ENCODE measurements at regions not wholly inside any gene's neighbourhood (a gene's known extent, or its start where the extent isn't known, plus 50 kb on each side); places are given as distances from the start of the nearest gene placed in this dataset.

DNA sequence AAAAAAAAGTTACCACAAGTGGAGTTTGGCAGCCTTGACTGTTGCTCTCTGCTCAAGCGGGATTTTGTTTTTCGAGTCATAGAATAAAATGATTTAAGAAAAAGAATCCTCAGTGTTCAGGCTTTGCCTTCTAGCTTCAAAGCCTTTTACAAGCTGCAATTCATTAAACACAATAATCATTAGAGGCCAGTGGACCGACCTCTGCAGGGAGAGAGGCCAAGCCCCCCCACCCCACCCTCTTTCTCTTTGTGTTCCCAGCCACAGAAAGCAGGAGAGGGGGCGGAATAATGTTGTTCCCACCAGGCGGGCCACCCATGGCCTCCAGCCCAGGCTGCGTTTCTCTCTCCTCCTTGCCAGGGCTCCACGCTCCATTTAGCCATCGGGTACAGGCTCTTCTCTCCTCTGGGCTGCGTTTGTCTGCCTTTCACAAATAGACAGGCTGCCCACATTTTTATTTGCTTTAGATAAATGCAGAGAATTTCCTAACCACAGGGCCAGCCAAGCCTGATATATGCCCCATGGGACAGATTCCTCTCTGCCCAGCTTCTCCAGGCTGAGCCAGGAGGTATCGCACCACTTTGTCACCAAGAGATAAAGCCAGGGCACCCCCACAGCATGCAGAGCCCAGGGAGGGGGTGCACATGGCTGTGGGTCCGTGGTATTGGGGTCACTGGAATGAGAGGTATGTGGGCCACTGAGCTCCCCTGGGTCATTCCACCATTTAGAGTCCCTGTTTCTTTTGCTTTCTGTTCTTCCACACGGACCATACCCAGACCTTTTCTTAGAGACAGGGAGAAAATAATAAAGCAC, 318.8 kb downstream of the PIK3R1 start:
- H3K27ac ChIP-seq (ENCODE audit: low read depth, low read length, poor library complexity, severe bottlenecking), result no peak overlapping the region
- H3K4me2 ChIP-seq (ENCODE audit: low read length), result no peak overlapping the region
- H3K4me1 ChIP-seq (ENCODE audit: insufficient read depth, low read length, poor library complexity, severe bottlenecking), result no peaks in the 10 kb centered on the region
- H3K36me3 ChIP-seq (ENCODE audit: insufficient read depth, low read length), result no peaks in the 10 kb centered on the region
- no peaks in the 10 kb centered on the region for H3K79me2 ChIP-seq (ENCODE audit: insufficient read depth, low read depth, low read length)
- H3K9me2 ChIP-seq (ENCODE audit: insufficient read depth, low read length), result no peaks in the 10 kb centered on the region
- no peak overlapping the region for H2AFZ ChIP-seq (ENCODE audit: low read length)
- POLR2A ChIA-PET, result no interaction called here
- CTCF ChIA-PET (ENCODE audit: unreplicated experiment), result no interaction called here
- intact Hi-C loops (cut with micrococcal nuclease; ENCODE audit: unreplicated experiment), result no loop called here
- H3K4me3 ChIP-seq (ENCODE audit: low read depth, low read length, poor library complexity, severe bottlenecking), result no peak overlapping the region
- BruUV-seq (replicated peaks), result no TSS peak
- H3K9me3 ChIP-seq (ENCODE audit: low read length), result no peaks in the 10 kb centered on the region
- TF ChIP-seq, protein P1, sequence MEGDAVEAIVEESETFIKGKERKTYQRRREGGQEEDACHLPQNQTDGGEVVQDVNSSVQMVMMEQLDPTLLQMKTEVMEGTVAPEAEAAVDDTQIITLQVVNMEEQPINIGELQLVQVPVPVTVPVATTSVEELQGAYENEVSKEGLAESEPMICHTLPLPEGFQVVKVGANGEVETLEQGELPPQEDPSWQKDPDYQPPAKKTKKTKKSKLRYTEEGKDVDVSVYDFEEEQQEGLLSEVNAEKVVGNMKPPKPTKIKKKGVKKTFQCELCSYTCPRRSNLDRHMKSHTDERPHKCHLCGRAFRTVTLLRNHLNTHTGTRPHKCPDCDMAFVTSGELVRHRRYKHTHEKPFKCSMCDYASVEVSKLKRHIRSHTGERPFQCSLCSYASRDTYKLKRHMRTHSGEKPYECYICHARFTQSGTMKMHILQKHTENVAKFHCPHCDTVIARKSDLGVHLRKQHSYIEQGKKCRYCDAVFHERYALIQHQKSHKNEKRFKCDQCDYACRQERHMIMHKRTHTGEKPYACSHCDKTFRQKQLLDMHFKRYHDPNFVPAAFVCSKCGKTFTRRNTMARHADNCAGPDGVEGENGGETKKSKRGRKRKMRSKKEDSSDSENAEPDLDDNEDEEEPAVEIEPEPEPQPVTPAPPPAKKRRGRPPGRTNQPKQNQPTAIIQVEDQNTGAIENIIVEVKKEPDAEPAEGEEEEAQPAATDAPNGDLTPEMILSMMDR (conservative IDR thresholded peaks at IDR 0.05; ENCODE audit: low read length), result no peak
- TF ChIP-seq EZH2phosphoT487 (IDR thresholded peaks at IDR 0.05; ENCODE audit: borderline replicate concordance, low read depth, low read length), result no peak
- H4K20me1 ChIP-seq (ENCODE audit: insufficient read depth, low read length), result no peaks in the 10 kb centered on the region
- DNase-seq (ENCODE audit: low spot score), result no peak

- Histone ChIP-seq H3K9me2 (ENCODE audit: insufficient read depth, low read length) (no peaks in the 10 kb centered on the region), H3K4me1 (ENCODE audit: insufficient read depth, low read length, poor library complexity, severe bottlenecking) (no peaks in the 10 kb centered on the region), H3K79me2 (ENCODE audit: insufficient read depth, low read depth, low read length) (no peaks in the 10 kb centered on the region), H3K27ac (ENCODE audit: low read depth, low read length, poor library complexity, severe bottlenecking) (no peak overlapping the region), H2AFZ (ENCODE audit: low read length) (no peak overlapping the region), H3K4me2 (ENCODE audit: low read length) (no peak overlapping the region), H4K20me1 (ENCODE audit: insufficient read depth, low read length) (no peaks in the 10 kb centered on the region), H3K9me3 (ENCODE audit: low read length) (no peaks in the 10 kb centered on the region), H3K4me3 (ENCODE audit: low read depth, low read length, poor library complexity, severe bottlenecking) (no peak overlapping the region), H3K36me3 (ENCODE audit: insufficient read depth, low read length) (no peaks in the 10 kb centered on the region)
- no peak for DNase-seq (ENCODE audit: low spot score)
- intact Hi-C loops (cut with micrococcal nuclease; ENCODE audit: unreplicated experiment), result no loop called here
- no peak for TF ChIP-seq EZH2phosphoT487 (IDR thresholded peaks at IDR 0.05; ENCODE audit: borderline replicate concordance, low read depth, low read length)
- TF ChIP-seq, protein P1 (conservative IDR thresholded peaks at IDR 0.05; ENCODE audit: low read length), result no peak
- no TSS peak for BruUV-seq (replicated peaks)
- CTCF ChIA-PET (ENCODE audit: unreplicated experiment), result no interaction called here
- POLR2A ChIA-PET, result no interaction called here
These were observed 319.5 kb downstream of the PIK3R1 start for GRCh38 chr5:68534956-68535520.

DNA sequence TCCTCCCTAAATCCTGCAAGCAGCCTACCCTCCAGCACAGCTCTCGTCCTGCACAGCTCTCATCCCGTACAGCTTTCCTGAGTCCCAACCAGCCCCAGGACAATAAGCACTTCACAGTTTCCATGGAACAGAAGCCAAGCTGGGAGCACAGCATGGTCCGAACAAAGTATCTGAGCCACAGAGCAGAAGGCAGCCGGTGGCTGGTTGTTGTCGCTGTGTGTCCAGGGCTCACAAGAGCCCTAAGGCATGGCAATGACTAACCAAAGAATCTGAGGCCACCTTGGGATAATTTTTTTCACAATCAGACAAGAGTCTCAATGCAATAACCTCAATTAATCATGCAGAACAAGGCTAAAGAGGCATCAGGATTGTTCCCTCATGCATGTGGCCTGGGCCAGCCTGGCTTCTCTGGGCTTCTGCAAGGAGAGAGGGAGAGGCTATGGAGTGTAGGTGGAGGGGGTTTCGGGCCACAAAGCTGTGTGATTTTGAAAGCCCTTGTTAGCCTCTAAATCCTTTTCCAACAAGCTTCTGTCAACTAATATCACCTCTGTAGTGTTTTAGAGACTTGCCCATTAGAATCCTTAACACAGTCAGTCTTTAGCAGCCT, 323.4 kb downstream of the PIK3R1 start:
- Histone ChIP-seq H3K79me2 (ENCODE audit: insufficient read depth, low read depth, low read length) (no peaks in the 10 kb centered on the region), H3K27ac (ENCODE audit: low read depth, low read length, poor library complexity, severe bottlenecking) (no peak overlapping the region), H3K36me3 (ENCODE audit: insufficient read depth, low read length) (no peaks in the 10 kb centered on the region), H2AFZ (ENCODE audit: low read length) (no peak overlapping the region), H3K9me2 (ENCODE audit: insufficient read depth, low read length) (no peaks in the 10 kb centered on the region), H3K4me3 (ENCODE audit: low read depth, low read length, poor library complexity, severe bottlenecking) (no peak overlapping the region), H3K4me2 (ENCODE audit: low read length) (no peak overlapping the region), H4K20me1 (ENCODE audit: insufficient read depth, low read length) (no peaks in the 10 kb centered on the region), H3K9me3 (ENCODE audit: low read length) (no peaks in the 10 kb centered on the region), H3K4me1 (ENCODE audit: insufficient read depth, low read length, poor library complexity, severe bottlenecking) (no peaks in the 10 kb centered on the region)
- BruUV-seq (replicated peaks), result no TSS peak
- intact Hi-C loops (cut with micrococcal nuclease; ENCODE audit: unreplicated experiment), result no loop called here
- ChIA-PET CTCF (ENCODE audit: unreplicated experiment) (no interaction called here), POLR2A (no interaction called here)
- no peak for TF ChIP-seq EZH2phosphoT487 (IDR thresholded peaks at IDR 0.05; ENCODE audit: borderline replicate concordance, low read depth, low read length)
- TF ChIP-seq, protein P1 (conservative IDR thresholded peaks at IDR 0.05; ENCODE audit: low read length), result no peak
- no peak for DNase-seq (ENCODE audit: low spot score)
